ENCODE measurements at regions not wholly inside any gene's neighbourhood (a gene's known extent, or its start where the extent isn't known, plus 50 kb on each side); places are given as distances from the start of the nearest gene placed in this dataset.

DNA sequence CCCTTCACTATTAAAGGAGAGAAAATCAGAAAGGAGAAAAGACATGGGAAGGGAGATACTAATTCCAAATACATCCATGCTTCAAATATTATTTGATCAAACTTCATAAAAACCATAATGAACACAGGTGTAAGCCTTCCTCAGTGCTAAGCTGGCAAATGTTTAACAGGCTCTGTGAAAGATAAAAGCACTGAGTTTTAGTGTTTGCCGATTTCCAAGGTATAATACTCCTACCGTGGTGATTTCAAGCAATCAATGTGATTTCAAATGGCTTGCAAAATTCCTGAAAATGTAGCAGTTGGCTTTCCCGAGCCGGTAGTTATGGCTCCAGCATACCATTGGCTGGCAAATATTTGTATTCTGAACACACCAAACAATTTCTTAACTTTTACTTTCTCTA lies 732.3 kb upstream of the GOLIM4 start:
- Histone ChIP-seq H3K4me3 (ENCODE audit: low read length) (peak overlapping the region; percentile 10), H3K9me3 (ENCODE audit: control insufficient read depth, low read length) (no peaks in the 10 kb centered on the region), H3K4me1 (ENCODE audit: control insufficient read depth, insufficient read depth, low read length) (no peaks in the 10 kb centered on the region), H3K36me3 (ENCODE audit: control insufficient read depth, insufficient read depth, low read length) (no peaks in the 10 kb centered on the region), H3K27me3 (ENCODE audit: control insufficient read depth, insufficient read depth, low read length) (no peaks in the 10 kb centered on the region), H3K9ac (ENCODE audit: low read length) (no peak overlapping the region)

DNA sequence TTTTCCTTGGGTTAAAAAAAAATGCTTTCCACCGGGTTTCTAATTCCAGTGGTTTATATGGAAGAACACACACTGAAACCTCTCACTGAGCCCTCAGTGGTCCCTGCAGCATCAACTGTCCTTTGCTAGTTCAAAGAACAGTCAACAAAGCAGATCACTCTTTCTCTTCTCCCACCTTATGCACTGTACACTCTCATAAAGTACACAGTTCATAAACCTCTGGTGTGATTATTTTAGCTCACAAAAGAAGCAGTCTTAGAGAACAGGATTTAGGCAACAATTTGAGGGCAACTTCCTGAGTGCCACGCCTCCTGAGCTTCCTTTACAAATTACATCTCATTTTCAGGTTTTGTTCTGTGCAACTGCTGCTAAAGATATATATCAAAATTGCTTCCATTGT lies 728.4 kb upstream of the GOLIM4 start:
- no peak overlapping the region for H3K9ac ChIP-seq (ENCODE audit: low read length)
- H3K9me3 ChIP-seq (ENCODE audit: control insufficient read depth, low read length): no peaks in the 10 kb centered on the region
- no peaks in the 10 kb centered on the region for H3K27me3 ChIP-seq (ENCODE audit: control insufficient read depth, insufficient read depth, low read length)
- H3K36me3 ChIP-seq (ENCODE audit: control insufficient read depth, insufficient read depth, low read length): no peaks in the 10 kb centered on the region
- H3K4me1 ChIP-seq (ENCODE audit: control insufficient read depth, insufficient read depth, low read length): no peaks in the 10 kb centered on the region
- H3K4me3 ChIP-seq (ENCODE audit: low read length): no peak overlapping the region

- H3K36me3 ChIP-seq (ENCODE audit: control insufficient read depth, insufficient read depth, low read length): no peaks in the 10 kb centered on the region
- no peak overlapping the region for H3K4me3 ChIP-seq (ENCODE audit: low read length)
Measured at GRCh38 chr3:168823466-168823865, 727.7 kb upstream of the GOLIM4 start.

DNA sequence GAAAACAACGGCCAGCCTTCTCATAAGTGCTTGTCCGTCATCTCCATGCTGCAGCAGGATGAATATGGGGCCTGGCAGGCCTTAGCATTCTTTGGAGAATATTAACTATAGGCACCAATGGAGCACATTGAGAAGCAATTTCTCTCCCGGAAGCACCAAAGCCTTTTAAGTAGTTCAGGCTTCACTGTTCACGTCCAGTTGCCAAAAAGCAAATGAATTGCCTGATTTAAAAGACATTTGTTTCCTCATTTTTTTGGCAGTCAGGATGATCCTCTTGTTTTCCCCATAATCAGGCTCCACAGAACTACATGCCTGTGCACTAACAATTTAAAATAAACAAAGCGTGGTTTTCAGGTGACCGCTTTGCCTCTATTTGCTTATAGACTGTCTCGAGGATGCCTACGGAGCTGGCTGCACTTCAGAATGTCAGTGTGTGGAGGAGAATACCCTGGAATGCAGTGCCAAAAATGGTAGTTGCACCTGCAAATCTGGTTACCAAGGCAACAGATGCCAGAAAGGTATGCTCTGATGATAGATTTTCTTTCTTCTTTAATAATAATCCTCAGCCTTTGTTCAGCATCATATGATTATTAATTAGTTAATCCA lies 725.2 kb upstream of the GOLIM4 start:
- no peaks in the 10 kb centered on the region for H3K9me3 ChIP-seq (ENCODE audit: control insufficient read depth, low read length)
- no peak overlapping the region for H3K9ac ChIP-seq (ENCODE audit: low read length)
- no peaks in the 10 kb centered on the region for H3K36me3 ChIP-seq (ENCODE audit: control insufficient read depth, insufficient read depth, low read length)
- no peaks in the 10 kb centered on the region for H3K4me1 ChIP-seq (ENCODE audit: control insufficient read depth, insufficient read depth, low read length)
- no peak overlapping the region for H3K4me3 ChIP-seq (ENCODE audit: low read length)
- no peaks in the 10 kb centered on the region for H3K27me3 ChIP-seq (ENCODE audit: control insufficient read depth, insufficient read depth, low read length)

More at GRCh38 chr3:168823466-168823865, 727.7 kb upstream of the GOLIM4 start:
- Histone ChIP-seq H3K9ac (ENCODE audit: low read length) (no peak overlapping the region), H3K9me3 (ENCODE audit: control insufficient read depth, low read length) (no peaks in the 10 kb centered on the region), H3K4me1 (ENCODE audit: control insufficient read depth, insufficient read depth, low read length) (no peaks in the 10 kb centered on the region), H3K27me3 (ENCODE audit: control insufficient read depth, insufficient read depth, low read length) (no peaks in the 10 kb centered on the region)

DNA sequence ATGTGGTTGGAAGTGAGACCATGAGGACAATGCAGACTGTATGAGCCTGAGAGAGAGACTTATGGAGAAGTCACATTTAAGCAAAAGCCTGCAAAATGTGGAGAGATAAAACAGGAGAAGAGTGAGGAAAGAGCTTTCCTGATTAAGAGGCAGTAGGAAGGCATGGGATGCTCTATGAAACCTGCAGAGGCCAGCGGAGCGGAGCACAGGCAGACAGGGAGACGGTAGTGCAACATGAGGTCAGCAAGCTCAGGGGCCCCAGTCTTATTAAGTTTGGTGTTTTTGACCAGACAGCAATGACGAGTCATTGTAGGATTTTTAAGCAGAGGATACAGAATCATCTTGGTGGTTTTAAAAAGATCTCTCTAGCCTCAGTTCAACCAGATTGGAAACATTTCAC lies 721.5 kb upstream of the GOLIM4 start:
- H3K36me3 ChIP-seq (ENCODE audit: control insufficient read depth, insufficient read depth, low read length): no peaks in the 10 kb centered on the region
- H3K27me3 ChIP-seq (ENCODE audit: control insufficient read depth, insufficient read depth, low read length): no peaks in the 10 kb centered on the region
- no peak overlapping the region for H3K4me3 ChIP-seq (ENCODE audit: low read length)
- no peak overlapping the region for H3K9ac ChIP-seq (ENCODE audit: low read length)
- H3K4me1 ChIP-seq (ENCODE audit: control insufficient read depth, insufficient read depth, low read length): no peaks in the 10 kb centered on the region
- no peaks in the 10 kb centered on the region for H3K9me3 ChIP-seq (ENCODE audit: control insufficient read depth, low read length)

DNA sequence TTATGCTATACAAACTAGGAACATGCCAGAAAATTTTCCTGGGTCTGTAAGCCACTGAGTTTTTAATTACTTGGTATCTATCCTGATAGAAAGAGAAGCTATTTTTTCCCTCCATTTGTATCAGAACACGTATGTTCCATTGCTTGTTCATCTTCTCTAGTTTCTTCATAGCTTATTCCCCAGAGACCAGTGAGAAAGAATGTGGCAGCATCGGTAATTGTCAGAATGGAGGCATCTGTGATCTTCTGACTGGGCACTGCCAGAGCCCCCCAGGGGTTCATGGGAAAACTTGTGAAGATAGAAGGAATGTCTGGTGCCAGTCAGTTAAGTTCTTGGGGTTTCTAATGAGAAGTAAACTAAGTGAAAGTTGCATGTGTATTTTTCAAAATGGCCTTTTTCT lies 720.2 kb upstream of the GOLIM4 start:
- no peaks in the 10 kb centered on the region for H3K4me1 ChIP-seq (ENCODE audit: control insufficient read depth, insufficient read depth, low read length)
- no peaks in the 10 kb centered on the region for H3K9me3 ChIP-seq (ENCODE audit: control insufficient read depth, low read length)
- no peaks in the 10 kb centered on the region for H3K36me3 ChIP-seq (ENCODE audit: control insufficient read depth, insufficient read depth, low read length)
- H3K4me3 ChIP-seq (ENCODE audit: low read length): no peak overlapping the region
- H3K27me3 ChIP-seq (ENCODE audit: control insufficient read depth, insufficient read depth, low read length): no peaks in the 10 kb centered on the region
- H3K9ac ChIP-seq (ENCODE audit: low read length): no peak overlapping the region

DNA sequence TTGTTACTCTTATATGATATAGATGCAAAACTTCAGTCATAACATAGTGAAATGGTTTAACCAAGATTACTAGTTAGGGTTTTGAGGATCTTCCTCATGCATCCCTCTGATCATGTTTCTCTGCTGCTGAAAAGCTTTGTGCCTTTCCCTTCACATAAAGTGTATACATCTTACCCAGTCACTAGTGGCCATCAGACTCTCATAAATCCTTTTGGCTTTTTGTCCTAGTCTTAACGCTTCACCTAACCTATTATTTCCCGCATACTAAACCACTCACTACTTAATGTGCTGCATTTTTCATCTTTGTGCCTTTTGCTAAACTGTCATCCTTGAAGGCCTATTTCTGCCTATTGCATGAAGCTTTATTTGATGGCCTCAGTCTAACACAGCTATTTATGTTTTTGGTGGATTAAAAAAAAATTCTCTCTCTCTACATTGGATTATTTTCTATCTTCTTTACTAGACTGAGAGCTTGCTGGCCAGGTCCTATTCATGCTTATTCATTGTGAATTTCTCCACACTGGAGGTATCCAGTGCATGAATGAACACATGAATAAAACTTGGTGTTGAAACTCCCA lies 717.6 kb upstream of the GOLIM4 start:
- Histone ChIP-seq H3K9me3 (ENCODE audit: control insufficient read depth, low read length) (no peaks in the 10 kb centered on the region), H3K4me3 (ENCODE audit: low read length) (no peak overlapping the region), H3K27me3 (ENCODE audit: control insufficient read depth, insufficient read depth, low read length) (no peaks in the 10 kb centered on the region), H3K4me1 (ENCODE audit: control insufficient read depth, insufficient read depth, low read length) (no peaks in the 10 kb centered on the region), H3K9ac (ENCODE audit: low read length) (no peak overlapping the region), H3K36me3 (ENCODE audit: control insufficient read depth, insufficient read depth, low read length) (no peaks in the 10 kb centered on the region)

GRCh38 chr3:168812234-168812633 lies 716.5 kb upstream of the GOLIM4 start:
- Histone ChIP-seq H3K36me3 (ENCODE audit: control insufficient read depth, insufficient read depth, low read length) (no peaks in the 10 kb centered on the region), H3K27me3 (ENCODE audit: control insufficient read depth, insufficient read depth, low read length) (no peaks in the 10 kb centered on the region), H3K4me3 (ENCODE audit: low read length) (no peak overlapping the region), H3K9me3 (ENCODE audit: control insufficient read depth, low read length) (no peaks in the 10 kb centered on the region), H3K4me1 (ENCODE audit: control insufficient read depth, insufficient read depth, low read length) (no peaks in the 10 kb centered on the region), H3K9ac (ENCODE audit: low read length) (no peak overlapping the region)

DNA sequence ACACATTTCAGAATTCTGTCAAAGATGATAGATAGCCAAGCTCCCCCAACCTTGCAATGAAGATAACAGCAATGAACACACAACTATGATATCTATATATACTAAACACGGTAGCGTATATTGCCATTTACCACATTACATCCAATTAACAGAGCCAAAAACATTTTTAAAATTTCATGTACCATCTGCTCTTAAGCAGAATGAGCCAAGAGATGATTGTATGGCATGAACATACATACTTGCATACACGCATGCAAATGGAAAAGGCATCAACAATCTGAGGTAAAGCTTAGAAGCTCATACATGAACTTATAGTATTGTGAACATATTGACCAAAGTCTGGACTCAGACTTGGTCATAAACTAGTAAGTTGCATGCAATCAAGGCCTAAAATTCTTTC lies 712.9 kb upstream of the GOLIM4 start:
- H3K27me3 ChIP-seq (ENCODE audit: control insufficient read depth, insufficient read depth, low read length): no peaks in the 10 kb centered on the region
- no peak overlapping the region for H3K4me3 ChIP-seq (ENCODE audit: low read length)
- H3K4me1 ChIP-seq (ENCODE audit: control insufficient read depth, insufficient read depth, low read length): no peaks in the 10 kb centered on the region
- no peaks in the 10 kb centered on the region for H3K9me3 ChIP-seq (ENCODE audit: control insufficient read depth, low read length)
- H3K36me3 ChIP-seq (ENCODE audit: control insufficient read depth, insufficient read depth, low read length): no peaks in the 10 kb centered on the region
- no peak overlapping the region for H3K9ac ChIP-seq (ENCODE audit: low read length)

GRCh38 chr3:168807448-168807847 lies 711.7 kb upstream of the GOLIM4 start:
- Histone ChIP-seq H3K4me3 (ENCODE audit: low read length) (no peak overlapping the region), H3K4me1 (ENCODE audit: control insufficient read depth, insufficient read depth, low read length) (no peaks in the 10 kb centered on the region), H3K27me3 (ENCODE audit: control insufficient read depth, insufficient read depth, low read length) (no peaks in the 10 kb centered on the region), H3K36me3 (ENCODE audit: control insufficient read depth, insufficient read depth, low read length) (no peaks in the 10 kb centered on the region), H3K9ac (ENCODE audit: low read length) (no peak overlapping the region), H3K9me3 (ENCODE audit: control insufficient read depth, low read length) (no peaks in the 10 kb centered on the region)

DNA sequence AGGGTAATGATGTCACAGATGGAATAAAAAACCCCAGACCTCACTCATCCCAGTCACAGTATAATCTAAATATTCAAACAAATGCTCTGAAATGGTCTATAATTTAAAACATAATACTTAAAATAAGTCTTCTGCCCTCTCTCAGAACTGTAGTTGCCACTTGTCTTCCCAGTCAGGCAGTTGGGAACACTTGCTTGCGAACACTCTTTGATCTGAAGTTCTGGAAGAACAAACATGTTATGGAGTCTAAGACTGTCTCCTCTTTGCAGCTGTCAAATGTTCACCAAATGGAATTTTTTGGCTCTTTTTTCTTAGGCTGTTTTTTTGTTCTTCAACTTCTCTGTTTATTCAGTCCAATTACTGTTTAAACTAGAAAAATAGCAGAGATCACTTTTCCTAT lies 711.1 kb upstream of the GOLIM4 start:
- no peak overlapping the region for H3K9ac ChIP-seq (ENCODE audit: low read length)
- H3K9me3 ChIP-seq (ENCODE audit: control insufficient read depth, low read length): no peaks in the 10 kb centered on the region

DNA sequence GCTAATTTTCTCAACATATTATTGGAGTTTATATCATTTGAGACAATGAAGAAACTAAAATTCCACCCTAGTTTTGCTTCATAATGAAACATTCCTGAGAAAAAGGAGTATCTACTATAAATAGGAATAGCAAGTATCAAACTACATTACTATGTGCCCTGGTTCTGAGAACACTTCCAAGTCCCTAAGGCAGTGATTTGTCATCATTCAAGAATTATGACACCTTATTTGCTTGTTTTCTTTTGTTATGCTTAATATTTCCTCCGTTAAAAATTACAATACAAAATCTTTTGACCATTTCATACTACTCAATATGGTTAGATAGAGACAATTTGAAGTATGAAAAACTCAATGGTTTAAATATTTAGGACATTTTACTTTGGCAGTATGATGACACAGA lies 707.8 kb upstream of the GOLIM4 start:
- Histone ChIP-seq H3K4me3 (ENCODE audit: low read length) (no peak overlapping the region), H3K4me1 (ENCODE audit: control insufficient read depth, insufficient read depth, low read length) (no peaks in the 10 kb centered on the region), H3K9ac (ENCODE audit: low read length) (no peak overlapping the region), H3K27me3 (ENCODE audit: control insufficient read depth, insufficient read depth, low read length) (no peaks in the 10 kb centered on the region), H3K36me3 (ENCODE audit: control insufficient read depth, insufficient read depth, low read length) (no peaks in the 10 kb centered on the region), H3K9me3 (ENCODE audit: control insufficient read depth, low read length) (no peaks in the 10 kb centered on the region)

More for the DNA sequence above, 711.1 kb upstream of the GOLIM4 start:
- H3K4me3 ChIP-seq (ENCODE audit: low read length): no peak overlapping the region
- H3K27me3 ChIP-seq (ENCODE audit: control insufficient read depth, insufficient read depth, low read length): no peaks in the 10 kb centered on the region
- no peaks in the 10 kb centered on the region for H3K4me1 ChIP-seq (ENCODE audit: control insufficient read depth, insufficient read depth, low read length)
- H3K36me3 ChIP-seq (ENCODE audit: control insufficient read depth, insufficient read depth, low read length): no peaks in the 10 kb centered on the region

DNA sequence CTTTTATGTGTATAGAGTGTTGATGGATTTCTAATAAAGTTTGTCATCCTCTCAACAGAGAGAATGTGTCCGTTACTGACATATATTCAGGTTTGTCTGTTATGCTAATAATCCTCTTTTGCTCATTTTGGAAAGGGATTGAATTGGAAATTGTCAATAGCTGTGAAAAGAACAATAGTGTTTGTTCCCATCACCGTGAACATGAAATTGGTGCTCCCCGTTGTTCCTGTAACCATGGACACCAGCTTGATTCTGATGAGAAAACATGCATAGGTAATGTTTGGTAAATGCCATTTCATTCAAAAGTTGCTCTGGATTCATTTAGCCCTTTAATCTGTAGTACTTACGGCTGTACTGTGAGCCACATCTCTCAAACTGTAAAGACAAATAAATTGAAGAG lies 707.0 kb upstream of the GOLIM4 start:
- H3K9me3 ChIP-seq (ENCODE audit: control insufficient read depth, low read length): no peaks in the 10 kb centered on the region
- no peak overlapping the region for H3K9ac ChIP-seq (ENCODE audit: low read length)
- no peak overlapping the region for H3K4me3 ChIP-seq (ENCODE audit: low read length)

More for the DNA sequence above, 707.0 kb upstream of the GOLIM4 start:
- Histone ChIP-seq H3K36me3 (ENCODE audit: control insufficient read depth, insufficient read depth, low read length) (no peaks in the 10 kb centered on the region), H3K27me3 (ENCODE audit: control insufficient read depth, insufficient read depth, low read length) (no peaks in the 10 kb centered on the region), H3K4me1 (ENCODE audit: control insufficient read depth, insufficient read depth, low read length) (no peaks in the 10 kb centered on the region)
